Upper lobe of left lung (tissue), 6 donors: ENCODE measurements at regions not wholly inside any gene's neighbourhood (a gene's known extent, or its start where the extent isn't known, plus 50 kb on each side); places are given as distances from the start of the nearest gene placed in this dataset.

Source experiments
- ATAC-seq, 2 donors: fragments of 200-7000 bp; cut with Tn5 transposase; one replicate each; pipeline ENCODE4 v1.9.1; 2022; ENCODE audit warnings: mild to moderate bottlenecking in 2 of 2, moderate library complexity in 2 of 2; ENCODE audit not compliant: low FRiP score in 2 of 2
- DNase-seq, 2 donors: peaks; one replicate each; pipeline ENCODE4 v3.0.0-alpha.2; 2019 to 2020
- H3K27ac ChIP-seq, 4 donors: fragments of 200-600 bp; sonication (generic); one replicate each; pipeline ENCODE4 v1.5.1; 2016 to 2019
- H3K27me3 ChIP-seq, 4 donors: fragments of 200-600 bp; sonication (generic); one replicate each; pipeline ENCODE4 v1.5.1; 2017 to 2019
- H3K36me3 ChIP-seq, 4 donors: fragments of 200-600 bp; sonication (generic); one replicate each; pipeline ENCODE4 v1.5.1; 2016 to 2019
- H3K4me1 ChIP-seq, 4 donors: fragments of 200-600 bp; sonication (generic); one replicate each; pipeline ENCODE4 v1.5.1; 2018 to 2019
- H3K4me3 ChIP-seq, 4 donors: fragments of 200-600 bp; sonication (generic); one replicate each; pipeline ENCODE4 v1.5.1; 2017 to 2019; ENCODE audit warnings: mild to moderate bottlenecking in 2 of 4, moderate library complexity in 1 of 4
- H3K9me3 ChIP-seq, 4 donors: fragments of 200-600 bp; sonication (generic); one replicate each; pipeline ENCODE4 v1.5.1; 2018 to 2019
- EP300 ChIP-seq, 4 donors: sonication (generic); formaldehyde crosslinking; IDR thresholded peaks; one replicate each; pipeline ENCODE4 v1.5.1; 2017; ENCODE audit warnings: antibody characterized with exemption in 4 of 4, control low read depth in 2 of 4
- POLR2A ChIP-seq, 4 donors: fragments of 450-650 bp; IDR thresholded peaks; one replicate each; pipeline ENCODE4 v1.5.1; 2016 to 2017; ENCODE audit warnings: antibody characterized with exemption in 4 of 4, mild to moderate bottlenecking in 2 of 4
- POLR2AphosphoS5 ChIP-seq, 2 donors: sonication (generic); formaldehyde crosslinking; IDR thresholded peaks; one replicate each; pipeline ENCODE4 v1.5.1; 2017; ENCODE audit warnings: antibody characterized with exemption in 2 of 2
- WGBS, 2 donors: methylation state at CpG; one replicate each; pipeline ENCODE4 v1.1.5; 2017 to 2018; 5-methylcytosine and 5-hydroxymethylcytosine counted together
- TF ChIP-seq, protein P1 (sequence below), 6 experiments: fragments of 450-650 bp in 4 of 6; fragments of 200-600 bp in 2 of 6; sonication (generic) in 2 of 6; IDR thresholded peaks; one replicate each; pipeline ENCODE4 v1.5.1; 2016 to 2019; ENCODE audit warnings: antibody characterized with exemption in 6 of 6
- donor health status: DM: no; HTN: no; CAD: no; lungs with moderate emphysema.
- donor health status: DM: no; HTN: yes; CAD: no; lungs with severe emphysema.

DNA sequence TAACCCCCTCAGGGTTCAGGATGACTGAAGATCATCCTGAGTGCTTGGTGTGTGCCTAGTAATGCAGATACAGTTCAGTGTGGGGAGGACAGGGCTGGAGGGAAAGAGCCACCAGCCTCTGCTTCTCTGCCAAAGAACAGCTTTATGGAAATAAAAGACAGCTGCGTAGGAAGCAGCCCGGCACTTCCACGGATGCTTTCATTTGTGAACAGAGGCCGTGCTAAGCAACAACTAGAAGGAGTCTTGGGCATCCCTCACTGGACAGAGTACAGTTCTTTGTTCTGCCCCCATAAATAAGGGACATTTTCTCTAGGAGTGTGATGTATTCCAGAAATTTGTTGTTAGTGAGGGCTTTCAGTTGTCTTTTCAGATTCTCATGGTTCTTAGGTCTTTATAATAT lies 194.8 kb upstream of the RGMA start:
- DNase-seq: no peak
- no peak for ATAC-seq
- Histone ChIP-seq H3K36me3 (no peaks in the 10 kb centered on the region), H3K27ac (no peak overlapping the region), H3K9me3 (no peaks in the 10 kb centered on the region), H3K4me1 (no peaks in the 10 kb centered on the region), H3K27me3 (no peaks in the 10 kb centered on the region), H3K4me3 (no peak overlapping the region)
- no peak for TF ChIP-seq POLR2AphosphoS5 (IDR thresholded peaks at IDR 0.05)
- TF ChIP-seq, protein P1, sequence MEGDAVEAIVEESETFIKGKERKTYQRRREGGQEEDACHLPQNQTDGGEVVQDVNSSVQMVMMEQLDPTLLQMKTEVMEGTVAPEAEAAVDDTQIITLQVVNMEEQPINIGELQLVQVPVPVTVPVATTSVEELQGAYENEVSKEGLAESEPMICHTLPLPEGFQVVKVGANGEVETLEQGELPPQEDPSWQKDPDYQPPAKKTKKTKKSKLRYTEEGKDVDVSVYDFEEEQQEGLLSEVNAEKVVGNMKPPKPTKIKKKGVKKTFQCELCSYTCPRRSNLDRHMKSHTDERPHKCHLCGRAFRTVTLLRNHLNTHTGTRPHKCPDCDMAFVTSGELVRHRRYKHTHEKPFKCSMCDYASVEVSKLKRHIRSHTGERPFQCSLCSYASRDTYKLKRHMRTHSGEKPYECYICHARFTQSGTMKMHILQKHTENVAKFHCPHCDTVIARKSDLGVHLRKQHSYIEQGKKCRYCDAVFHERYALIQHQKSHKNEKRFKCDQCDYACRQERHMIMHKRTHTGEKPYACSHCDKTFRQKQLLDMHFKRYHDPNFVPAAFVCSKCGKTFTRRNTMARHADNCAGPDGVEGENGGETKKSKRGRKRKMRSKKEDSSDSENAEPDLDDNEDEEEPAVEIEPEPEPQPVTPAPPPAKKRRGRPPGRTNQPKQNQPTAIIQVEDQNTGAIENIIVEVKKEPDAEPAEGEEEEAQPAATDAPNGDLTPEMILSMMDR (IDR thresholded peaks at IDR 0.05): no peak
- TF ChIP-seq EP300 (IDR thresholded peaks at IDR 0.05): no peak
- TF ChIP-seq POLR2A (IDR thresholded peaks at IDR 0.05): no peak
- 64 to 70% methylated on average over 4 of the region's 4 CpGs for WGBS, 2 donors

DNA sequence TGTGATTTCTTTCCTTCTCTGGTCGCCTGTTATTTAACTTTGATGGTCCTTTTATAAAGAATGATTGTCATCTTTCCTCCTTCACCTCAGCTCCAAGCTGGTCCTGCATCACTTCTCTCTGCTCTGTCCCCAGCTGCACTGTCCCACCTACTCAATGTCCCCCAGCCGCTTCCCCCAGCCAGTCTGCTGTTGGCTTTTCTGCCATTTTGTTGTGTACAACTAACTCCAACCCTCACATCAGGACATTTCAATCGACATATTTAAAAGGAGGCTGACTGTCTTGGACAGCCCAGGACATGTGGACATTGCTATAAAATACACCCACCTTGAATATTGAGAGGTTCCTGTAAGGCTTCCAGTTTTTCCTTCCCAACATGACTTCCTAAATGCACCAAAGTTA lies 193.8 kb upstream of the RGMA start:
- no peaks in the 10 kb centered on the region for H3K36me3 ChIP-seq
- DNase-seq (no peak), ATAC-seq (no peak)
- TF ChIP-seq, protein P1 (IDR thresholded peaks at IDR 0.05): no peak
- no peak for TF ChIP-seq POLR2AphosphoS5 (IDR thresholded peaks at IDR 0.05)
- TF ChIP-seq EP300 (IDR thresholded peaks at IDR 0.05): no peak
- no peak for TF ChIP-seq POLR2A (IDR thresholded peaks at IDR 0.05)
- H3K27me3 ChIP-seq: no peaks in the 10 kb centered on the region
- no peaks in the 10 kb centered on the region for H3K4me1 ChIP-seq
- no peak overlapping the region for H3K4me3 ChIP-seq
- WGBS, 2 donors: 90 to 93% methylated on average over 3 of the region's 3 CpGs
- no peaks in the 10 kb centered on the region for H3K9me3 ChIP-seq
- H3K27ac ChIP-seq: no peak overlapping the region

DNA sequence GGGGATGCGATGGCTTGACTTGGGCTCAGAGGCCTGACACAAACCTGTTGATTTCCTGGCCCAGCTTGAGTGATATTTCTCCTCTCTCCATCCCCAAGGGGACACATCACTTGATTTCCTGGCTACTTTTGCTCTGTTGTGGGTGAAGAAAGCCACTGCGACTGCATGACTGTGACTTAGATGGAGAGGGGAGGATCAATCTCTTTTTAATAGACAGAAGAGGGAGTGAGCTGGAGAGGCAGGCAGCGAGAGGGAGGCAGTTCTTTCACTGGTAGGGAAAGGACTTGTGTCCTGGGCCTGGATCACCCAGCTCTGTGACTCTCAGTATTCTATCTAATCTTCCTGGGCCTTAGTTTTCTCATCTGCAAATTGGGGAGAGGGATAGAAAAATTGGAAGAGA lies 189.8 kb upstream of the RGMA start:
- no peak for ATAC-seq
- 93 to 95% methylated on average over 3 of the region's 3 CpGs for WGBS, 2 donors
- Histone ChIP-seq H3K27ac (no peak overlapping the region), H3K36me3 (no peaks in the 10 kb centered on the region), H3K4me1 (no peaks in the 10 kb centered on the region), H3K4me3 (no peak overlapping the region), H3K27me3 (no peaks in the 10 kb centered on the region), H3K9me3 (no peaks in the 10 kb centered on the region)
- TF ChIP-seq, protein P1 (IDR thresholded peaks at IDR 0.05): no peak
- DNase-seq: no peak

DNA sequence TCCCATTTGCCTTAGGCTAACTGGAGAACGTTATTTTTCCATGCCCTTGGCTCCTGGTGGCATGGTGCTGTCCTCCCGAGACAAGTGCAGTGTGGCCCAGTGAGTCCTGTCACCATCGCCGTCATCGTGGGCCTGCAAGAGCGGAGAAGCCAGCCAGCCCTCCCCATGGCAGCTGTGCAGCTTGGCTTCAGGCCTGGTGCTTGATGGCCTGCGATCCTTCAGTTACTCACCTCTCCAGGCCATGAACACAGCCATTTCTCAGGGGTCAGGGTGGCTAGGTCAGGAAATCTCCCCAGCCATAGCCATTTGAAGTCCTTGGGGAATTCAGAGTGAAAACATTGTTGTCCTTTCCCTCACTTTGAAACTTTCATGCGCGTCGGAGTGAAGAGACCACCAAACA lies 189.0 kb upstream of the RGMA start:
- Histone ChIP-seq H3K4me1 (no peaks in the 10 kb centered on the region), H3K27me3 (no peaks in the 10 kb centered on the region), H3K36me3 (no peaks in the 10 kb centered on the region), H3K27ac (no peak overlapping the region), H3K9me3 (no peaks in the 10 kb centered on the region), H3K4me3 (no peak overlapping the region)
- TF ChIP-seq, protein P1 (IDR thresholded peaks at IDR 0.05): no peak
- TF ChIP-seq POLR2A (IDR thresholded peaks at IDR 0.05) (no peak), EP300 (IDR thresholded peaks at IDR 0.05) (no peak), POLR2AphosphoS5 (IDR thresholded peaks at IDR 0.05) (no peak)
- WGBS, 2 donors: 86 to 95% methylated on average over 7 to 10 of the region's 10 CpGs
- DNase-seq: peak in 1 of 2 donors; percentile 36
- ATAC-seq: no peak

DNA sequence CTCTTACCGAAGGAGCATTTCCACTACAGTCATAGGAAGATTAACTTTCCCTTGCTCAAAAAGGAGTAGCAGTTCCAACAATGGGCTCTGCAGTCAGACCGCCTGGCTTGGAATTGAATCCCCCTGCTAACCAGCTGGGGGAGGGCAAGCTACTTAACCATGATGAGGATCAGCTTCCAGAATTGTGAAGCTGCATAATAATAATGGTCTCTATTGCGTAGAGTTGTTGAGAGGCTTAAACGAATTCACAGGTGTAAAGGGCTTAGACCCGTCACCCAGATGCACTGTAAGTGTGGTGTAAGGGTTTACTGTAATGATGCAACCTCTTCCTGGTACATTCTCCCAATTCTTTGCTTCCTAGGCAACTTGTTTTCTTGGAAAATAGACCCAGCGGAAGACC lies 185.2 kb upstream of the RGMA start:
- Histone ChIP-seq H3K4me3 (no peak overlapping the region), H3K9me3 (peaks cover 7 to 20% (median 12%) of the 10 kb centered on the region in 4 donors), H3K27ac (no peak overlapping the region), H3K4me1 (no peaks in the 10 kb centered on the region), H3K36me3 (no peaks in the 10 kb centered on the region), H3K27me3 (no peaks in the 10 kb centered on the region)
- TF ChIP-seq, protein P1 (IDR thresholded peaks at IDR 0.05): no peak
- no peak for TF ChIP-seq POLR2A (IDR thresholded peaks at IDR 0.05)
- TF ChIP-seq POLR2AphosphoS5 (IDR thresholded peaks at IDR 0.05): no peak
- TF ChIP-seq EP300 (IDR thresholded peaks at IDR 0.05): no peak
- no peak for DNase-seq
- WGBS, 2 donors: 79 to 80% methylated on average over 6 of the region's 6 CpGs
- ATAC-seq: no peak
